HG02852 (cell line): ENCODE measurements at regions not wholly inside any gene's neighbourhood (a gene's known extent, or its start where the extent isn't known, plus 50 kb on each side); places are given as distances from the start of the nearest gene placed in this dataset.
"Not testable (repeated sequence)": the region's sequence is repeated elsewhere in the genome, so short reads cannot be mapped to it uniquely, and the experiment has no call there.

Experiments used
- ATAC-seq: cut with Tn5 transposase; IDR thresholded peaks from one replicate; pipeline ENCODE4 v1.9.1; 2021; ENCODE audit warnings: mild to moderate bottlenecking, moderate library complexity; ENCODE audit not compliant: unreplicated experiment

DNA sequence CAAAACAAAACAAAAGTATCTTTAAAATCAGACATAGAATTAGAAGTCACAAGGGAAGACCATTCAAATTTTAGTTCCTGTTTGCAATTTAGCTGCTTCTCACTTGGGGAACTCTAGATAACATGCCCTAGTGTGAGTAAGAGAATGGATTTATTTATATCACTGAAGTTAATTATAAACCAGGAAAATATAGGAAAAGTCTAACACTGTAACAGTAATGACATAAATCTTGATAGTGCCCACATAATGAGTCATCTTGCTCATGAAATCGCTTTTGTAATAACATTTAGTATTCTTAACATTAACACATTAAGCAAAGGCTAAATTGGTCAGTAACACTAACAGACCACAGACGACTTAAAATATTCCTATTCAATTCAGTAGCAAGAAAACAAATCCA, 710.7 kb downstream of the STPG2 start:
- ATAC-seq = no peak

- ATAC-seq = not testable (repeated sequence)
Measured at GRCh38 chr4:97437998-97438705, 705.1 kb downstream of the STPG2 start.

- no peak for ATAC-seq
Measured at GRCh38 chr4:97453186-97453585, 690.1 kb downstream of the STPG2 start.

GRCh38 chr4:97457253-97457652, 686.0 kb downstream of the STPG2 start:
- no peak for ATAC-seq

DNA sequence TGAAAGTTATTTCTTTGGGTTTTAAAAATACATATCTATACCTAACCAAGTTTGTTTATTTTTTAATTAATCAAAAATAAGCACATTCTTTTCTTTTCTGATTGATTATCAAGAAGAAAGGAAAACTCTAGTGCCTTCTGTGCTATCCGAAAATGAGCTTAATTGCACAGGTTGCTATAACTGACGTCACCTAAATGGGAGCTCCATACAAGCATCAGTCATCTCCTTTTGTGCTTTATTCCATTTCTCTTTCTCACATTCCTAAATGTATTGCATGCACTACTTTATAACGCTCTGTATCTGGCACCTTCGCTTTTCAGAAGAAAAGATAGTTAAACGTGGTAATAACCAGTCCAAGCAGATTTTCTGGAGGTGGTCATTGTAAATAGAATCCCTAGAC, 675.0 kb downstream of the STPG2 start:
- ATAC-seq = no peak

GRCh38 chr4:97475621-97476020, 667.7 kb downstream of the STPG2 start:
- no peak for ATAC-seq

DNA sequence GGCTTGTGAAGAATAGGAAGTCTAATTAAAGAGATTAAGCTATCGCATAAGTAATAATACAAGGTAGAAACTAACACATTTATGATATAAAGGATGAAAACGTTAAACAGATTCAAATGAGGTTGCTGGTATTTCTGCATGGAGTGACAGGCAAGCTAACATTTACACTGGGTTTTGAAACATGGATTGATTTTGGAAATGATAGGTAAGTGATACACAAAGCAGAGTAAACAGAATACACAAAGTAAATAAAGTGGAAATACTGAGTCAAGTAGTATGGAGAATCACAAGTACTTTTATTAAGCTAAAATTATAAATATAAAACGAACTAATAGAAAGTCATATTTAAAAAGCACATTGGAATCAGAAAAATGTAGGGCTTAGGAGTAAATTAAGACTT, 665.3 kb downstream of the STPG2 start:
- no peak for ATAC-seq

DNA sequence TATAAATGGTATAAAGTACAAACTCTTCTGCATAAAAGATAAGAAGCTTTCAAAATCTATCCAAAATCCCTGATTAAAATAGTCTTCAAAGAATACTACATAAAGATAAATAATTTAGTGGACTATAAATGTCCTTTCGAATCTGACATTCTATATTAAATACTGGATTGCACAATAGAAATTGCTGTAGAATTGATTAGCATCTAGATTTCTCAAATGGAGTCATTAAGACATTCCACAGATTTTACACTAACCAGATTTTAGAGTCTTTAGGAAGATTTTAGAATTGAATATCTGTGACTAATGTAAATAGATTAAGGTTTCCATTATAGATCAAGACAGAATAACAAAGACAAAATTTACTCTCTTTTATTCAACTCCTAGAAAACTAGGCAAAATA, 663.9 kb downstream of the STPG2 start:
- no peak for ATAC-seq

- ATAC-seq = no peak
Measured at GRCh38 chr4:97491856-97492255, 651.4 kb downstream of the STPG2 start.

DNA sequence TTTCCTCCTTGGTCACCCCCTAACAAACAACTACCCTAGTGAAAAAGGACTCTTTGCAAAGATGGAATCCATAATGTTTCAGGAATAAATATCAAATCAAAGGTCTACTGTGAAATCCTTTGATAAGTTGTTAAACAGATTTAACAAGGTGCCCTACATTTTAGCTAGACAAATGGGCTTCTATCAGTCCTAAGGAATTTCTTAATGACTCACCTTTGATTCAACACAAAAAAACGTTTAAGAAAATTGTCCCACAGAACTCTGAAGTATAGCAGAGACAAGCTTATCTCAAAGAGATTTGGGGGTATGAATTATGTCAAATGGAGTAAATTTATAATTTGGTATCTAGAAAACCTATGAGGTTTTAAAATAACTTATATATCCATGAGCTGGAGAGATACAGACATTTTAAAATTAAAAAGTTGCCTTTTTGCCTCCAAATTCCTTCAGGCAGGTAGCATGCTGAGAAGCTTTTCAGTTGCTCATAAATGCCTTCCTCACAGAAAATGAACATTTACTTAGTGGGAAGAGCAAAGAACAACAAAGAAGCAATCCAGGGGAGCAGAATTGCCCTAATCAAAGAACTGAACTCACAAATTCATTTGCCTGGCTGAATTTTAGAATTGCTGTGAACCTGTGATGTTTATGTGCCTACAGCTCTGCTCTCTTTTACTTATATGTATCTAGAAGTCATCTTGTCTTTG, 649.3 kb downstream of the STPG2 start:
- no peak for ATAC-seq

GRCh38 chr4:97496298-97496873, 646.9 kb downstream of the STPG2 start:
- ATAC-seq = no peak

DNA sequence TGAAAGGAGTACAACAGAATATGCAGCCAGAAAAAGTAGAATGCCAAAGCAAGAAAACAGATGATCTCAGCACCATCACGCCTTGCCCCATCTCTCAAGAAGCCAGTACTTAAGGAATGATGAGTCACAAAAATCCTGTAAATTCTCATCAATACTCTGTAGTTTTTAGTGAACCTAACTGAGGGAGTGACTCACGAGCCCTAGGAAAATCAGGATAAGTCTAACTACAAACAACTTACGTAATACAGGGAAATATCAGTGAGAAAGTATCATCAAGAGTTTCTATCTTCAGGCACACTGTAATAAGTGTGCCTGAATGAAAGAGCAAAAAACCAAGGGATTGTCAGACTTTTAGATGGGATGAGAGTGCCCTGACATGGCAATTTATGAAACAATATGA, 644.4 kb downstream of the STPG2 start:
- no peak for ATAC-seq

GRCh38 chr4:97500423-97500822, 642.9 kb downstream of the STPG2 start:
- peak; percentile 94 for ATAC-seq

DNA sequence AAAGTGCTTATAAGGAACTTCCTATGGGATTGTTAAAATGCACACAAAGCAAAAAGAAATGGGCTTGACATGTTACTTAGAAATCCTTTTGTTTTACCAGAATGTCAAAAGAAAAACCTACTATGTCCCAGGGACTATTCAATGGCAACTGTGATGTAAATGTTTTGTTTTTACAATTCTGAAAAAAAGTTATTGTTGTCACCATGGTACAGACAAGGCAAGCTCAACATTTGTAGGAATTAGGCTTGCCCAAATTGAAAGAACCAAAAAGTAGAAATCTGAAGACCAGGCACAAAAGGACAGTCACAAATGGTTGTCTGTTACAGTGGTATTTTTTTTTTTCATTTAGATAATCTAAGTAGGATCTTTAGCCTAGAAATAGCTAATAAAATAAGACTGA, 638.6 kb downstream of the STPG2 start:
- ATAC-seq = no peak

DNA sequence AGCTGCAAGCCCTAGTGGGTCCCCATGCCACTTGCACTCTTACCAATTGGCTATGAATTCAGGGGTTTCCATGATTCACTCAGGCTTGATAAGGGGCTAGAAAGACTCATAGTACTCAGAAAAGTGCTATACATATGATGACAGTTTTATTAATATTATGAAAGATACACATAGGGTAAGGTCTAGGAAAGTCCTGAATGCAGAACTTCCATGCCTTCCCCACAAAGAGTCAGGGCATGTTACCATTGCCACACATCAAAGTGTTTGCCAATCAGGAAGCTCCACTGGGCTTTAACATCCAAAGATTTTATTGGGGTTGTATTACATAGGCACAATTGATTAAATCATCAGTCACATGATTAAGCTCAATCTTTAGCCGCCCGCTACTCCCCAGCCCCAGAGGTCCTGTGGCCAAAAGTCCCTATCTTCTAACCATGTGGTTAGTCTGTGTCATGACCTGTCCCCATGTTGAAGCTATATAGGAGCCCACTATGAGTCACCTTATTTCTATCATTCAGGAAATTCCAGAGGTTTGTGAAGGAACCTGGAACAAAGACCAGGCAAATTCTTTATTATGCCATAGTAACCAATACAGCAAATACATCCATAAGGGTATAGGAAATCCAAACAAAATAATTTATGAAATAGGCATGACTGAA, 635.6 kb downstream of the STPG2 start:
- no peak for ATAC-seq
